ENCODE measurements at regions not wholly inside any gene's neighbourhood (a gene's known extent, or its start where the extent isn't known, plus 50 kb on each side); places are given as distances from the start of the nearest gene placed in this dataset.

- Mint-ChIP-seq H3K9me3 (peaks cover 7% of the 10 kb centered on the region), H3K36me3 (ENCODE audit: low read depth) (no peaks in the 10 kb centered on the region), H3K27ac (no peak overlapping the region), H3K27me3 (no peaks in the 10 kb centered on the region), H3K4me3 (no peak overlapping the region), H3K4me1 (no peaks in the 10 kb centered on the region)
- DNase-seq, result no peak
- intact Hi-C loops (cut with micrococcal nuclease), result no loop called here
Measured at GRCh38 chr7:1336509-1336908, 103.8 kb downstream of the UNCX start.

- intact Hi-C loops (cut with micrococcal nuclease), result no loop called here
- Mint-ChIP-seq H3K9me3 (peaks cover 7% of the 10 kb centered on the region), H3K27me3 (no peaks in the 10 kb centered on the region), H3K36me3 (ENCODE audit: low read depth) (no peaks in the 10 kb centered on the region), H3K4me3 (no peak overlapping the region), H3K27ac (no peak overlapping the region), H3K4me1 (no peaks in the 10 kb centered on the region)
- no peak for DNase-seq
Measured at GRCh38 chr7:1339611-1340010, 106.9 kb downstream of the UNCX start.

- no peak for DNase-seq
- Mint-ChIP-seq H3K4me1 (no peaks in the 10 kb centered on the region), H3K27me3 (no peaks in the 10 kb centered on the region), H3K36me3 (ENCODE audit: low read depth) (no peaks in the 10 kb centered on the region), H3K27ac (no peak overlapping the region), H3K4me3 (no peak overlapping the region), H3K9me3 (peaks cover 7% of the 10 kb centered on the region)
- intact Hi-C loops (cut with micrococcal nuclease), result no loop called here
Measured at GRCh38 chr7:1340031-1340430, 107.4 kb downstream of the UNCX start.

- Mint-ChIP-seq H3K4me3 (no peak overlapping the region), H3K9me3 (peaks cover 7% of the 10 kb centered on the region), H3K36me3 (ENCODE audit: low read depth) (no peaks in the 10 kb centered on the region), H3K27ac (no peak overlapping the region), H3K4me1 (no peaks in the 10 kb centered on the region), H3K27me3 (no peaks in the 10 kb centered on the region)
- DNase-seq, result no peak
- intact Hi-C loops (cut with micrococcal nuclease), result no loop called here
Measured at GRCh38 chr7:1340461-1341360, 108.0 kb downstream of the UNCX start.

- Mint-ChIP-seq H3K27me3 (no peaks in the 10 kb centered on the region), H3K27ac (no peak overlapping the region), H3K4me1 (no peaks in the 10 kb centered on the region), H3K4me3 (no peak overlapping the region), H3K9me3 (peaks cover 7% of the 10 kb centered on the region), H3K36me3 (ENCODE audit: low read depth) (no peaks in the 10 kb centered on the region)
- intact Hi-C loops (cut with micrococcal nuclease), result no loop called here
- no peak for DNase-seq
Measured at GRCh38 chr7:1341361-1342089, 108.9 kb downstream of the UNCX start.

- no peak for DNase-seq
- Mint-ChIP-seq H3K4me1 (no peaks in the 10 kb centered on the region), H3K27ac (no peak overlapping the region), H3K9me3 (peaks cover 4% of the 10 kb centered on the region), H3K36me3 (ENCODE audit: low read depth) (no peaks in the 10 kb centered on the region), H3K27me3 (no peaks in the 10 kb centered on the region), H3K4me3 (no peak overlapping the region)
- intact Hi-C loops (cut with micrococcal nuclease), result no loop called here
Measured at GRCh38 chr7:1342090-1342640, 109.5 kb downstream of the UNCX start.

- no peaks in the 10 kb centered on the region for H3K36me3 Mint-ChIP-seq (ENCODE audit: low read depth)
Measured at GRCh38 chr7:1343551-1343950, 110.9 kb downstream of the UNCX start.

GRCh38 chr7:1344421-1344820, 111.7 kb downstream of the UNCX start:
- no peaks in the 10 kb centered on the region for H3K9me3 Mint-ChIP-seq
- no peak overlapping the region for H3K4me3 Mint-ChIP-seq
- no peaks in the 10 kb centered on the region for H3K36me3 Mint-ChIP-seq (ENCODE audit: low read depth)
- intact Hi-C loops (cut with micrococcal nuclease), result no loop called here
- H3K4me1 Mint-ChIP-seq, result no peaks in the 10 kb centered on the region
- no peak for DNase-seq
- H3K27me3 Mint-ChIP-seq, result no peaks in the 10 kb centered on the region
- no peak overlapping the region for H3K27ac Mint-ChIP-seq

More at GRCh38 chr7:1343551-1343950, 110.9 kb downstream of the UNCX start:
- Mint-ChIP-seq H3K27ac (no peak overlapping the region), H3K27me3 (no peaks in the 10 kb centered on the region), H3K4me1 (no peaks in the 10 kb centered on the region), H3K4me3 (no peak overlapping the region), H3K9me3 (no peaks in the 10 kb centered on the region)
- intact Hi-C loops (cut with micrococcal nuclease), result no loop called here
- DNase-seq, result no peak

GRCh38 chr7:1344981-1345701, 112.5 kb downstream of the UNCX start:
- Mint-ChIP-seq H3K9me3 (no peaks in the 10 kb centered on the region), H3K27me3 (no peaks in the 10 kb centered on the region), H3K36me3 (ENCODE audit: low read depth) (no peaks in the 10 kb centered on the region), H3K4me1 (no peaks in the 10 kb centered on the region), H3K27ac (no peak overlapping the region), H3K4me3 (no peak overlapping the region)
- no peak for DNase-seq
- intact Hi-C loops (cut with micrococcal nuclease), result no loop called here

GRCh38 chr7:1345796-1346755, 113.2 kb downstream of the MICALL2 start:
- no peak for DNase-seq
- no peak overlapping the region for H3K4me3 Mint-ChIP-seq
- H3K27ac Mint-ChIP-seq, result no peak overlapping the region
- H3K9me3 Mint-ChIP-seq, result no peaks in the 10 kb centered on the region
- no peaks in the 10 kb centered on the region for H3K4me1 Mint-ChIP-seq
- H3K36me3 Mint-ChIP-seq (ENCODE audit: low read depth), result no peaks in the 10 kb centered on the region
- H3K27me3 Mint-ChIP-seq, result no peaks in the 10 kb centered on the region
- intact Hi-C loops (cut with micrococcal nuclease), result no loop called here

- Mint-ChIP-seq H3K27me3 (no peaks in the 10 kb centered on the region), H3K9me3 (no peaks in the 10 kb centered on the region)
Measured at GRCh38 chr7:1346851-1347250, 112.4 kb downstream of the MICALL2 start.

GRCh38 chr7:1348096-1348822, 111.0 kb downstream of the MICALL2 start:
- Mint-ChIP-seq H3K4me3 (no peak overlapping the region), H3K27me3 (no peaks in the 10 kb centered on the region), H3K27ac (no peak overlapping the region), H3K36me3 (ENCODE audit: low read depth) (no peaks in the 10 kb centered on the region), H3K4me1 (no peaks in the 10 kb centered on the region), H3K9me3 (no peaks in the 10 kb centered on the region)
- intact Hi-C loops (cut with micrococcal nuclease), result no loop called here
- no peak for DNase-seq

More at GRCh38 chr7:1346851-1347250, 112.4 kb downstream of the MICALL2 start:
- no peak overlapping the region for H3K27ac Mint-ChIP-seq
- no peaks in the 10 kb centered on the region for H3K36me3 Mint-ChIP-seq (ENCODE audit: low read depth)
- intact Hi-C loops (cut with micrococcal nuclease), result no loop called here
- DNase-seq, result no peak
- no peaks in the 10 kb centered on the region for H3K4me1 Mint-ChIP-seq
- H3K4me3 Mint-ChIP-seq, result no peak overlapping the region

Measured in activated CD4-positive, alpha-beta T cell treated with anti-CD3 and anti-CD28 coated beads, Interleukin-2, amount 10 ng/mL, durations not matched to agents 24 days and 14 days (primary cell).